ENCODE measurements at regions not wholly inside any gene's neighbourhood (a gene's known extent, or its start where the extent isn't known, plus 50 kb on each side); places are given as distances from the start of the nearest gene placed in this dataset.

DNA sequence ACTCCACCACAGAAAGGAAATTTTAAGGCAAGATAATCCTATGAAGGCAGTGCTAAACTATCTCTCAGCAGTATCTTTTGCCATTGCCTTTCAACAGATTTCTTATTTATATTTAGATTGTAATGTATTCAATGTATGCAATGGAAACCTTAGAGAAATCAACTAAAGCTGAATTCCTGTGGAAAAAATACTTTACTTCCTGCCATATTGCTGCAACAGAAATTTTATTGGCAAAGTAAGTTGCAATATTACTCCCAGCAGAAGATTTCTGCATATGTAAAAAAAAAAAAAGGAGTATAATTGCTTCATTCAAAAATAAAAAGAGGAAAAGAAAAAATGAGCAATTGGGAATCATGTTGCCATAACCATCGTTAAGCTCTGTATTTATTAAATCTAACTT, 454.6 kb upstream of the CD180 start (continued):
- TF ChIP-seq, protein P1, sequence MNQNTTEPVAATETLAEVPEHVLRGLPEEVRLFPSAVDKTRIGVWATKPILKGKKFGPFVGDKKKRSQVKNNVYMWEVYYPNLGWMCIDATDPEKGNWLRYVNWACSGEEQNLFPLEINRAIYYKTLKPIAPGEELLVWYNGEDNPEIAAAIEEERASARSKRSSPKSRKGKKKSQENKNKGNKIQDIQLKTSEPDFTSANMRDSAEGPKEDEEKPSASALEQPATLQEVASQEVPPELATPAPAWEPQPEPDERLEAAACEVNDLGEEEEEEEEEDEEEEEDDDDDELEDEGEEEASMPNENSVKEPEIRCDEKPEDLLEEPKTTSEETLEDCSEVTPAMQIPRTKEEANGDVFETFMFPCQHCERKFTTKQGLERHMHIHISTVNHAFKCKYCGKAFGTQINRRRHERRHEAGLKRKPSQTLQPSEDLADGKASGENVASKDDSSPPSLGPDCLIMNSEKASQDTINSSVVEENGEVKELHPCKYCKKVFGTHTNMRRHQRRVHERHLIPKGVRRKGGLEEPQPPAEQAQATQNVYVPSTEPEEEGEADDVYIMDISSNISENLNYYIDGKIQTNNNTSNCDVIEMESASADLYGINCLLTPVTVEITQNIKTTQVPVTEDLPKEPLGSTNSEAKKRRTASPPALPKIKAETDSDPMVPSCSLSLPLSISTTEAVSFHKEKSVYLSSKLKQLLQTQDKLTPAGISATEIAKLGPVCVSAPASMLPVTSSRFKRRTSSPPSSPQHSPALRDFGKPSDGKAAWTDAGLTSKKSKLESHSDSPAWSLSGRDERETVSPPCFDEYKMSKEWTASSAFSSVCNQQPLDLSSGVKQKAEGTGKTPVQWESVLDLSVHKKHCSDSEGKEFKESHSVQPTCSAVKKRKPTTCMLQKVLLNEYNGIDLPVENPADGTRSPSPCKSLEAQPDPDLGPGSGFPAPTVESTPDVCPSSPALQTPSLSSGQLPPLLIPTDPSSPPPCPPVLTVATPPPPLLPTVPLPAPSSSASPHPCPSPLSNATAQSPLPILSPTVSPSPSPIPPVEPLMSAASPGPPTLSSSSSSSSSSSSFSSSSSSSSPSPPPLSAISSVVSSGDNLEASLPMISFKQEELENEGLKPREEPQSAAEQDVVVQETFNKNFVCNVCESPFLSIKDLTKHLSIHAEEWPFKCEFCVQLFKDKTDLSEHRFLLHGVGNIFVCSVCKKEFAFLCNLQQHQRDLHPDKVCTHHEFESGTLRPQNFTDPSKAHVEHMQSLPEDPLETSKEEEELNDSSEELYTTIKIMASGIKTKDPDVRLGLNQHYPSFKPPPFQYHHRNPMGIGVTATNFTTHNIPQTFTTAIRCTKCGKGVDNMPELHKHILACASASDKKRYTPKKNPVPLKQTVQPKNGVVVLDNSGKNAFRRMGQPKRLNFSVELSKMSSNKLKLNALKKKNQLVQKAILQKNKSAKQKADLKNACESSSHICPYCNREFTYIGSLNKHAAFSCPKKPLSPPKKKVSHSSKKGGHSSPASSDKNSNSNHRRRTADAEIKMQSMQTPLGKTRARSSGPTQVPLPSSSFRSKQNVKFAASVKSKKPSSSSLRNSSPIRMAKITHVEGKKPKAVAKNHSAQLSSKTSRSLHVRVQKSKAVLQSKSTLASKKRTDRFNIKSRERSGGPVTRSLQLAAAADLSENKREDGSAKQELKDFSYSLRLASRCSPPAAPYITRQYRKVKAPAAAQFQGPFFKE (tag by site-specific recombination; IDR thresholded peaks at IDR 0.05; ENCODE audit: borderline replicate concordance), result no peak
- TF ChIP-seq, protein P2, sequence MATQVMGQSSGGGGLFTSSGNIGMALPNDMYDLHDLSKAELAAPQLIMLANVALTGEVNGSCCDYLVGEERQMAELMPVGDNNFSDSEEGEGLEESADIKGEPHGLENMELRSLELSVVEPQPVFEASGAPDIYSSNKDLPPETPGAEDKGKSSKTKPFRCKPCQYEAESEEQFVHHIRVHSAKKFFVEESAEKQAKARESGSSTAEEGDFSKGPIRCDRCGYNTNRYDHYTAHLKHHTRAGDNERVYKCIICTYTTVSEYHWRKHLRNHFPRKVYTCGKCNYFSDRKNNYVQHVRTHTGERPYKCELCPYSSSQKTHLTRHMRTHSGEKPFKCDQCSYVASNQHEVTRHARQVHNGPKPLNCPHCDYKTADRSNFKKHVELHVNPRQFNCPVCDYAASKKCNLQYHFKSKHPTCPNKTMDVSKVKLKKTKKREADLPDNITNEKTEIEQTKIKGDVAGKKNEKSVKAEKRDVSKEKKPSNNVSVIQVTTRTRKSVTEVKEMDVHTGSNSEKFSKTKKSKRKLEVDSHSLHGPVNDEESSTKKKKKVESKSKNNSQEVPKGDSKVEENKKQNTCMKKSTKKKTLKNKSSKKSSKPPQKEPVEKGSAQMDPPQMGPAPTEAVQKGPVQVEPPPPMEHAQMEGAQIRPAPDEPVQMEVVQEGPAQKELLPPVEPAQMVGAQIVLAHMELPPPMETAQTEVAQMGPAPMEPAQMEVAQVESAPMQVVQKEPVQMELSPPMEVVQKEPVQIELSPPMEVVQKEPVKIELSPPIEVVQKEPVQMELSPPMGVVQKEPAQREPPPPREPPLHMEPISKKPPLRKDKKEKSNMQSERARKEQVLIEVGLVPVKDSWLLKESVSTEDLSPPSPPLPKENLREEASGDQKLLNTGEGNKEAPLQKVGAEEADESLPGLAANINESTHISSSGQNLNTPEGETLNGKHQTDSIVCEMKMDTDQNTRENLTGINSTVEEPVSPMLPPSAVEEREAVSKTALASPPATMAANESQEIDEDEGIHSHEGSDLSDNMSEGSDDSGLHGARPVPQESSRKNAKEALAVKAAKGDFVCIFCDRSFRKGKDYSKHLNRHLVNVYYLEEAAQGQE (tag by site-specific recombination; IDR thresholded peaks at IDR 0.05), result no peak
- TF ChIP-seq, protein P3, sequence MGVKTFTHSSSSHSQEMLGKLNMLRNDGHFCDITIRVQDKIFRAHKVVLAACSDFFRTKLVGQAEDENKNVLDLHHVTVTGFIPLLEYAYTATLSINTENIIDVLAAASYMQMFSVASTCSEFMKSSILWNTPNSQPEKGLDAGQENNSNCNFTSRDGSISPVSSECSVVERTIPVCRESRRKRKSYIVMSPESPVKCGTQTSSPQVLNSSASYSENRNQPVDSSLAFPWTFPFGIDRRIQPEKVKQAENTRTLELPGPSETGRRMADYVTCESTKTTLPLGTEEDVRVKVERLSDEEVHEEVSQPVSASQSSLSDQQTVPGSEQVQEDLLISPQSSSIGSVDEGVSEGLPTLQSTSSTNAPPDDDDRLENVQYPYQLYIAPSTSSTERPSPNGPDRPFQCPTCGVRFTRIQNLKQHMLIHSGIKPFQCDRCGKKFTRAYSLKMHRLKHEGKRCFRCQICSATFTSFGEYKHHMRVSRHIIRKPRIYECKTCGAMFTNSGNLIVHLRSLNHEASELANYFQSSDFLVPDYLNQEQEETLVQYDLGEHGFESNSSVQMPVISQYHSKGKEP (tag by site-specific recombination; IDR thresholded peaks at IDR 0.05), result no peak
- TF ChIP-seq ZNF600 (tag by site-specific recombination; IDR thresholded peaks at IDR 0.05) (no peak), ZNF37A (tag by site-specific recombination; IDR thresholded peaks at IDR 0.05) (no peak), ZNF202 (tag by site-specific recombination; IDR thresholded peaks at IDR 0.05; ENCODE audit: borderline replicate concordance) (no peak)

DNA sequence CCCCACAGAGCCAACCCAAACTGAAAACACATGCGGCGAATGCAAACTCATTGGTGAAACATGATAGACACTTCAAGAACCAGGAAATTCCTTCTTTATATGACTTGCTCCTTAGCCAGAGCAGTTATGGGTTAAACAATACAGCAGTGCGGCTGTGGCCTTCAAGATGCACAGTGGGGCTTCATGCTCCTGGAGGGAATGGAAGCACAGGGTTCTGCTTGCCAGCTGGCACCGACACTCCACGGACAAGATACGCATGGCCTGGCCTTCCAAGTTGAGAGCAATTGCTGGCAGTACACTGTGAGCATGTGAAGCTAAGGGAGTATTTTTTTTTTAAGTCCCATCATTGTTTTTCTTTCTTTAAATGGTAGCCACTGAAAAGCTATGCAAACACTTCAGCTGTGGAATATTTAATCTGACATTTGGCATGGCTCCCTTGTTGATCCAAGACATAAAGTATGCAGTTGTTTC, 451.6 kb upstream of the CD180 start:
- CTCF ChIA-PET, result interaction anchor here (1.0 kb wide), 1 partner anchor 12 kb away, joined by 3 read pairs; no protein-coding TSS in a partner anchor

DNA sequence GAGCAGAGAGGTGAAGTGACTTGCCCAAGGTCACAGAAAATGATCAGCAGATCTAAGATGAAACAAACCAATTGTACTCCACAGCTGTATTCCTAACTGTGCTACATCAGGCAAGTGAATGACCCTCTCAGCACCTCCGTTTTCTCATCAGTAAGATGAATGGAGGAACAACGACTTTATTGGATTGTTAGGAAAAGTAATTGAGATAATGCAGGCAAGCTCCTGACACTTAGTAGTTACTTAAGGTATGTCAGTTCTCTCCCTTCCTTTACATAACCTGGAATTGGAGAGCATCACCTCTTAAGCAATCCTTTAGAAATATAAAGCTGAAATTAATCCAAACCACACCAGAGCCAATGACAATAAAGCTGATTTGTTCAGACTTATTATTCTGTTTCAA, 451.2 kb upstream of the CD180 start:
- no peak overlapping the region for H3K4me3 ChIP-seq (ENCODE audit: low read depth, low read length)
- TF ChIP-seq EGR2 (tag by site-specific recombination; IDR thresholded peaks at IDR 0.05; ENCODE audit: low read depth) (no peak), ZEB2 (tag by site-specific recombination; IDR thresholded peaks at IDR 0.05) (no peak), ZNF544 (tag by site-specific recombination; IDR thresholded peaks at IDR 0.05) (no peak), OSR2 (tag by site-specific recombination; IDR thresholded peaks at IDR 0.05) (no peak), SP2 (tag by site-specific recombination; IDR thresholded peaks at IDR 0.05) (no peak), ZNF155 (tag by site-specific recombination; IDR thresholded peaks at IDR 0.05) (no peak), SCRT1 (tag by site-specific recombination; IDR thresholded peaks at IDR 0.05; ENCODE audit: borderline replicate concordance) (no peak), ZNF292 (tag by site-specific recombination; IDR thresholded peaks at IDR 0.05; ENCODE audit: borderline replicate concordance, low read depth) (no peak), IKZF3 (tag by site-specific recombination; IDR thresholded peaks at IDR 0.05) (no peak)
- TF ChIP-seq, protein P4, sequence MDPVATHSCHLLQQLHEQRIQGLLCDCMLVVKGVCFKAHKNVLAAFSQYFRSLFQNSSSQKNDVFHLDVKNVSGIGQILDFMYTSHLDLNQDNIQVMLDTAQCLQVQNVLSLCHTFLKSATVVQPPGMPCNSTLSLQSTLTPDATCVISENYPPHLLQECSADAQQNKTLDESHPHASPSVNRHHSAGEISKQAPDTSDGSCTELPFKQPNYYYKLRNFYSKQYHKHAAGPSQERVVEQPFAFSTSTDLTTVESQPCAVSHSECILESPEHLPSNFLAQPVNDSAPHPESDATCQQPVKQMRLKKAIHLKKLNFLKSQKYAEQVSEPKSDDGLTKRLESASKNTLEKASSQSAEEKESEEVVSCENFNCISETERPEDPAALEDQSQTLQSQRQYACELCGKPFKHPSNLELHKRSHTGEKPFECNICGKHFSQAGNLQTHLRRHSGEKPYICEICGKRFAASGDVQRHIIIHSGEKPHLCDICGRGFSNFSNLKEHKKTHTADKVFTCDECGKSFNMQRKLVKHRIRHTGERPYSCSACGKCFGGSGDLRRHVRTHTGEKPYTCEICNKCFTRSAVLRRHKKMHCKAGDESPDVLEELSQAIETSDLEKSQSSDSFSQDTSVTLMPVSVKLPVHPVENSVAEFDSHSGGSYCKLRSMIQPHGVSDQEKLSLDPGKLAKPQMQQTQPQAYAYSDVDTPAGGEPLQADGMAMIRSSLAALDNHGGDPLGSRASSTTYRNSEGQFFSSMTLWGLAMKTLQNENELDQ (tag by site-specific recombination; IDR thresholded peaks at IDR 0.05; ENCODE audit: low read depth), result no peak
- TF ChIP-seq, protein P5, sequence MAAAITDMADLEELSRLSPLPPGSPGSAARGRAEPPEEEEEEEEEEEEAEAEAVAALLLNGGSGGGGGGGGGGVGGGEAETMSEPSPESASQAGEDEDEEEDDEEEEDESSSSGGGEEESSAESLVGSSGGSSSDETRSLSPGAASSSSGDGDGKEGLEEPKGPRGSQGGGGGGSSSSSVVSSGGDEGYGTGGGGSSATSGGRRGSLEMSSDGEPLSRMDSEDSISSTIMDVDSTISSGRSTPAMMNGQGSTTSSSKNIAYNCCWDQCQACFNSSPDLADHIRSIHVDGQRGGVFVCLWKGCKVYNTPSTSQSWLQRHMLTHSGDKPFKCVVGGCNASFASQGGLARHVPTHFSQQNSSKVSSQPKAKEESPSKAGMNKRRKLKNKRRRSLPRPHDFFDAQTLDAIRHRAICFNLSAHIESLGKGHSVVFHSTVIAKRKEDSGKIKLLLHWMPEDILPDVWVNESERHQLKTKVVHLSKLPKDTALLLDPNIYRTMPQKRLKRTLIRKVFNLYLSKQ (tag by site-specific recombination; IDR thresholded peaks at IDR 0.05; ENCODE audit: borderline replicate concordance), result no peak

More for the DNA sequence above, 451.6 kb upstream of the CD180 start:
- peak; percentile 84 for TF ChIP-seq WT1 (tag by site-specific recombination; IDR thresholded peaks at IDR 0.05)
- TF ChIP-seq ZNF19 (tag by site-specific recombination; IDR thresholded peaks at IDR 0.05; ENCODE audit: low read depth), result no peak
- TF ChIP-seq OSR2 (tag by site-specific recombination; IDR thresholded peaks at IDR 0.05), result peak; percentile 46; the same call in 1 of the 2 replicates
- Histone ChIP-seq H3K9me3 (ENCODE audit: control insufficient read depth, insufficient read depth, low read depth, low read length) (no peaks in the 10 kb centered on the region), H3K27ac (ENCODE audit: extremely low read depth, low read depth, low read length) (no peak overlapping the region), H3K4me3 (ENCODE audit: low read depth, low read length) (no peak overlapping the region), H3K36me3 (ENCODE audit: control insufficient read depth in 2 of 2, insufficient read depth in 1 of 2, low read length in 2 of 2) (no peaks in the 10 kb centered on the region), H3K4me1 (ENCODE audit: control insufficient read depth, insufficient read depth, low read length) (peaks cover 6% of the 10 kb centered on the region; the same call in 1 of the 2 replicates)
- POLR2A ChIA-PET, result no interaction called here

More for the DNA sequence above, 451.2 kb upstream of the CD180 start:
- H3K9me3 ChIP-seq (ENCODE audit: control insufficient read depth, insufficient read depth, low read depth, low read length), result no peaks in the 10 kb centered on the region
- H3K4me1 ChIP-seq (ENCODE audit: control insufficient read depth, insufficient read depth, low read length), result peaks cover 6% of the 10 kb centered on the region; the same call in 1 of the 2 replicates
- H3K27ac ChIP-seq (ENCODE audit: extremely low read depth, low read depth, low read length), result no peak overlapping the region
- no peaks in the 10 kb centered on the region for H3K36me3 ChIP-seq (ENCODE audit: control insufficient read depth in 2 of 2, insufficient read depth in 1 of 2, low read length in 2 of 2)
- POLR2A ChIA-PET, result no interaction called here
- CTCF ChIA-PET, result interaction anchor here (1.0 kb wide), 1 partner anchor 12 kb away, joined by 3 read pairs; no protein-coding TSS in a partner anchor

All from HEK293 (cell line).